Chondrocyte (in vitro differentiated cells): ENCODE measurements at regions not wholly inside any gene's neighbourhood (a gene's known extent, or its start where the extent isn't known, plus 50 kb on each side); places are given as distances from the start of the nearest gene placed in this dataset.

Experiments used
- DNase-seq: peaks from one replicate; pipeline ENCODE4 v3.0.0; 2021; ENCODE audit warnings: mixed read lengths, low spot score
- H3K27ac Mint-ChIP-seq: one replicate; pipeline ENCODE4 v1.8.0; 2021; ENCODE audit warnings: mild to moderate bottlenecking, moderate library complexity, mixed read lengths; ENCODE audit not compliant: unreplicated experiment
- H3K27me3 Mint-ChIP-seq: 2 replicates; pipeline ENCODE4 v1.8.0; 2021; ENCODE audit warnings: low read depth, mixed read lengths
- H3K36me3 Mint-ChIP-seq: 2 replicates; pipeline ENCODE4 v1.8.0; 2021; ENCODE audit warnings: low read depth, mixed read lengths
- H3K4me1 Mint-ChIP-seq: 2 replicates; pipeline ENCODE4 v1.8.0; 2021; ENCODE audit warnings: low read depth, mild to moderate bottlenecking, mixed read lengths
- H3K4me3 Mint-ChIP-seq: one replicate; pipeline ENCODE4 v1.8.0; 2021; ENCODE audit warnings: mild to moderate bottlenecking, moderate library complexity, mixed read lengths; ENCODE audit not compliant: unreplicated experiment
- H3K9me3 Mint-ChIP-seq: 2 replicates; pipeline ENCODE4 v1.8.0; 2021; ENCODE audit warnings: low read depth, mixed read lengths
- TF ChIP-seq, protein P1 (sequence below): fragments of 200-600 bp; sonication (generic); IDR thresholded peaks from 2 replicates; pipeline ENCODE4 v1.5.0; 2021; ENCODE audit warnings: antibody characterized with exemption, mild to moderate bottlenecking, moderate library complexity

DNA sequence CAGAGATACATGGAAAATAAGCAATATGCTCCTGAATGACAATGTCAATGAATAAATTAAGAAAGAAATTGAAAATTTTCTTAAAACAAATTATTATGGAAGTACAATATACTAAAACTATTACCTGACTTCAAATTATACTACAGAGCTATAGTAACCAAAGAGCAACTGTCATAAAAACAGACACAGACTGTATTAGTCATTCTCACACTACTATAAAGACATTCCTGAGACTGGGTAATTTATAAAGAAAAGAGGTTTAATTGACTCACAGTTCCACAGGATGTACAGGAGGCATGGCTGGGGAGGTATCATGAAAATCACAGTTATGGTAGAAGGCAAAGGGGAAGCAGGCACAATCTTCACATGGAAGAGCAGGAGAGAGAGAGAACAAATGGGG, 60.0 kb upstream of the CYSLTR1 start:
- no peaks in the 10 kb centered on the region for H3K36me3 Mint-ChIP-seq
- TF ChIP-seq, protein P1, sequence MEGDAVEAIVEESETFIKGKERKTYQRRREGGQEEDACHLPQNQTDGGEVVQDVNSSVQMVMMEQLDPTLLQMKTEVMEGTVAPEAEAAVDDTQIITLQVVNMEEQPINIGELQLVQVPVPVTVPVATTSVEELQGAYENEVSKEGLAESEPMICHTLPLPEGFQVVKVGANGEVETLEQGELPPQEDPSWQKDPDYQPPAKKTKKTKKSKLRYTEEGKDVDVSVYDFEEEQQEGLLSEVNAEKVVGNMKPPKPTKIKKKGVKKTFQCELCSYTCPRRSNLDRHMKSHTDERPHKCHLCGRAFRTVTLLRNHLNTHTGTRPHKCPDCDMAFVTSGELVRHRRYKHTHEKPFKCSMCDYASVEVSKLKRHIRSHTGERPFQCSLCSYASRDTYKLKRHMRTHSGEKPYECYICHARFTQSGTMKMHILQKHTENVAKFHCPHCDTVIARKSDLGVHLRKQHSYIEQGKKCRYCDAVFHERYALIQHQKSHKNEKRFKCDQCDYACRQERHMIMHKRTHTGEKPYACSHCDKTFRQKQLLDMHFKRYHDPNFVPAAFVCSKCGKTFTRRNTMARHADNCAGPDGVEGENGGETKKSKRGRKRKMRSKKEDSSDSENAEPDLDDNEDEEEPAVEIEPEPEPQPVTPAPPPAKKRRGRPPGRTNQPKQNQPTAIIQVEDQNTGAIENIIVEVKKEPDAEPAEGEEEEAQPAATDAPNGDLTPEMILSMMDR: no peak
- no peaks in the 10 kb centered on the region for H3K27me3 Mint-ChIP-seq
- H3K4me1 Mint-ChIP-seq: no peaks in the 10 kb centered on the region
- peaks cover 50% of the 10 kb centered on the region for H3K9me3 Mint-ChIP-seq
- no peak overlapping the region for H3K27ac Mint-ChIP-seq
- H3K4me3 Mint-ChIP-seq: no peak overlapping the region
- DNase-seq: no peak

DNA sequence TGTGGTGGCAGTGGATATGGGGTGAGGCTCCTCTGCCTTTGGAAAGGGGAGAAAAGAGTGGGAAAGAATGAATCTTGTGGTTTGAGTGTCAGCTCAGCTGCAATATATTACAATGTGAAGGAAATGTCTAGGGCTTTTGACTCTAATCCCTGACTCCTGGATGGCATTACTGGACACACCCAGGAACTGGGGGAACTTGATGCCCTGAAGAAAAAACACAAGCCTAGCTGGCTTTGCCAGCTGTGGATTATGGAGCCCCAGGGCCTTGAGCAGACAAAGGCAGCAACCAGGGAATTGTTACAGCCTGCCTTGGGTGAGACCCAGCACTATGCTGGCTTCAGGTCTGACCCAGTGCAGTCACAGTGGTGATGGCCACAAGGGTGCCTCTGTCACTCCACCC, 57.1 kb upstream of the CYSLTR1 start:
- peaks cover 55% of the 10 kb centered on the region for H3K9me3 Mint-ChIP-seq
- no peak overlapping the region for H3K4me3 Mint-ChIP-seq
- H3K27me3 Mint-ChIP-seq: no peaks in the 10 kb centered on the region

DNA sequence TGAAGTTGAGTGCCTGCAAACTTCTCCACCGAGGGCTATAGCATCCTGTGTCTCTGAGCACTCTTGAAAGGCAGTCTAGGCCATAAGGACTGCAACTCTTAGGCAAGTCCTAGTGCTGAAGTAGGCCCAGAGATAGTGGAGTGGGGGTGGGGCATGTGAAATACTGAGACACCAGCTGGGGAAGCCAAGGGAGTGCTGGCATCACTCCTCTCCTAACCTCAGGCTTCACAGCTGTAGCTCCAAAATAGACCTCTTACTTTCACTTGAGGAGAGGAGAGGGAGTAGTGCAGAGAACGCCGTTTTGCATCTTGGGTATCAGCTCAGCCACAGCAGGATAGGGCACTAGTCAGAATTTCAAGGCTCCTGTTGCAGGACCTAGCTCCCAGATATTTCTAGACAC, 56.2 kb upstream of the CYSLTR1 start:
- no peaks in the 10 kb centered on the region for H3K4me1 Mint-ChIP-seq
- peaks cover 51% of the 10 kb centered on the region for H3K9me3 Mint-ChIP-seq
- H3K4me3 Mint-ChIP-seq: no peak overlapping the region
- TF ChIP-seq, protein P1: no peak
- no peak overlapping the region for H3K27ac Mint-ChIP-seq
- no peaks in the 10 kb centered on the region for H3K27me3 Mint-ChIP-seq
- H3K36me3 Mint-ChIP-seq: no peaks in the 10 kb centered on the region
- DNase-seq: no peak

More for the DNA sequence above, 57.1 kb upstream of the CYSLTR1 start:
- DNase-seq: no peak
- H3K27ac Mint-ChIP-seq: no peak overlapping the region
- no peaks in the 10 kb centered on the region for H3K36me3 Mint-ChIP-seq
- TF ChIP-seq, protein P1: no peak
- no peaks in the 10 kb centered on the region for H3K4me1 Mint-ChIP-seq

DNA sequence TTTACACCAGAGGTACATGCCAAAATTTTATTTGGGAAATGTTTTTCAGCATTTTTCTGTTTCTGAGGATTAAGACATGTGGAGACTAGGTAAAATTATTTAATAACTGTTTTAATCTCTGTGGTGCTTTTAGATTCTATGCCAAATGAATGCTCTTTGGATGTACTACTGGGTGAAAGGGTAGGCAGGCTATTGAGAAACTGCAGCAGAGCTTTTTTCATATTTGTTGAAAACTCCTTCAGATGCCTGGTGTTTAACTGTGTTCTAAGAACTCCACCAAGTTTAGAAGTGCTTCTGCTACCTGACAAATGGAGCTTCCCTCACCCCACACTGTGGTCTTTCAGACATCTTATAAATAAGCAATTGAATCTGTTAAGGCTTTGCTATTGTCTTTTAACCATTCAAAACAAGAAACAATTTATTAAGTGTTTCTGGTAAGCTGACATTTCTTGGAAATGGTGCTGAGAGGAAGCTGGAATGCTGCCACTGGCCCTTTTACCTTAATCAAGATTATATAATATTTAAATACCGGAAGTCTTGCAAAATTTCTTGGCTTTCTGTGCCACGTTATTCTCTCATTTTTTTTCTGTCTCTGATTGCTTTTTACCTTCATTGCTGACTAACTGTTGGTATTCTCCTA, 51.2 kb upstream of the CYSLTR1 start:
- Mint-ChIP-seq H3K27ac (no peak overlapping the region), H3K27me3 (no peaks in the 10 kb centered on the region), H3K4me1 (no peaks in the 10 kb centered on the region), H3K36me3 (no peaks in the 10 kb centered on the region), H3K9me3 (peaks cover 25% of the 10 kb centered on the region), H3K4me3 (no peak overlapping the region)
- DNase-seq: no peak
- TF ChIP-seq, protein P1: no peak
